ENCODE measurements at regions not wholly inside any gene's neighbourhood (a gene's known extent, or its start where the extent isn't known, plus 50 kb on each side); places are given as distances from the start of the nearest gene placed in this dataset.

DNA sequence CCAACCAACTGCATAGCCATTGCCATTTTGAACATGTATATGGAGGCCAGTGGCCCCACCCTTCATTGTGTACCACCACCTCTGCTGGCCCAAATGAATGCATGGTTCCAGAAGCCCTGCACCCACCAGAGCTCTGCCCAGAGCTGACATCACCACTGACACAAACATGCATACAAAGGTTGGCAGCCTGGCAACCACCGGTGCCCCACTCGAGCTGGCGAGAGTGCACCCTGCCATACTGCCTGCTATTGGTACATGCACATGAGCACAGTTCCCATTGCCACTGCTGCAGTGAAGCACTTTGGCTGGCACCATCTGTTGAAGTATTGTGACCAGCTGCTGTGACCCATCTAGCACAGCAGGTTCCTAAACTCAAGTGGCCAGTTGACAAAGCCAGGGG is 1564.9 kb downstream of the OLFM4 start (continued):
- TF ChIP-seq ATF3 (CRISPR knock-in tag; conservative IDR thresholded peaks at IDR 0.05), result no peak
- TF ChIP-seq JUN (CRISPR knock-in tag; IDR thresholded peaks at IDR 0.05), result no peak
- no peak for TF ChIP-seq ELF4 (CRISPR knock-in tag; IDR thresholded peaks at IDR 0.05; ENCODE audit: low read depth)
- TF ChIP-seq E2F5 (CRISPR knock-in tag; IDR thresholded peaks at IDR 0.05), result no peak
- TF ChIP-seq ZSCAN18 (CRISPR knock-in tag; IDR thresholded peaks at IDR 0.05), result no peak
- no peak for TF ChIP-seq OVOL2 (CRISPR knock-in tag; IDR thresholded peaks at IDR 0.05; ENCODE audit: borderline replicate concordance)

- ATAC-seq (no peak), DNase-seq (ENCODE audit: low spot score) (no peak)
- ChIA-PET POLR2A (no interaction called here), CTCF (no interaction called here)
- no peaks in the 10 kb centered on the region; the same call in none of the 2 replicates for H3K27me3 Mint-ChIP-seq (ENCODE audit: low read depth)
- TF ChIP-seq TEAD4 (CRISPR knock-in tag; IDR thresholded peaks at IDR 0.05) (no peak), RELA (CRISPR knock-in tag; IDR thresholded peaks at IDR 0.05; ENCODE audit: borderline replicate concordance) (no peak), ZNF416 (CRISPR knock-in tag; IDR thresholded peaks at IDR 0.05) (no peak), TEAD1 (CRISPR knock-in tag; IDR thresholded peaks at IDR 0.05) (no peak), ERG (CRISPR knock-in tag; IDR thresholded peaks at IDR 0.05) (no peak)
- TF ChIP-seq, protein P1, sequence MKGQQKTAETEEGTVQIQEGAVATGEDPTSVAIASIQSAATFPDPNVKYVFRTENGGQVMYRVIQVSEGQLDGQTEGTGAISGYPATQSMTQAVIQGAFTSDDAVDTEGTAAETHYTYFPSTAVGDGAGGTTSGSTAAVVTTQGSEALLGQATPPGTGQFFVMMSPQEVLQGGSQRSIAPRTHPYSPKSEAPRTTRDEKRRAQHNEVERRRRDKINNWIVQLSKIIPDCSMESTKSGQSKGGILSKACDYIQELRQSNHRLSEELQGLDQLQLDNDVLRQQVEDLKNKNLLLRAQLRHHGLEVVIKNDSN (CRISPR knock-in tag; IDR thresholded peaks at IDR 0.05), result no peak
- H3K36me3 Mint-ChIP-seq, result peaks cover 27% of the 10 kb centered on the region
- H3K9me3 Mint-ChIP-seq, result peaks cover 31% of the 10 kb centered on the region
- H3K27ac Mint-ChIP-seq, result no peak overlapping the region
- H3K4me1 Mint-ChIP-seq, result peaks cover 36% of the 10 kb centered on the region
- no peak overlapping the region for H3K4me3 Mint-ChIP-seq
Measured at GRCh38 chr13:54597540-54598088, 1569.0 kb downstream of the OLFM4 start.

DNA sequence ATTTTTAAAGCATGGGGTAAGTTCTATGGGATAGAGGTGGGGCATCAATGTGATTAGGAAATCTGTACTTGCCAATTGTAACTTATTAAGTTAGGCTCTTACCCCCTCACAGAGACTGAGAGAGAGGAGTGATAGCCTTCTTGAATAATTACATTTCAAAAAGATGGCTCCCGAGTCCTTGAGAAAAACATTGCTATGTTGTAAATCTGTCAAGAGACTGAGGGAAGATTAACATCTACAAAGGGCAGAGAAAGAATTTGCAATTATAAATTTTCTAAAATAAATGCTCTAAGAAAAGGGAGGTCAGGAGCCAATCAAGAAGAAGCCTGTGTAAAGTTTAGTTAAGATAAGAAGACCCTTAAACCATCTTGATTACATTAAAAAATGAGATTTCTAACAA is 1570.8 kb downstream of the OLFM4 start:
- Mint-ChIP-seq H3K4me3 (no peak overlapping the region), H3K36me3 (peaks cover 20% of the 10 kb centered on the region), H3K4me1 (peaks cover 36% of the 10 kb centered on the region), H3K27ac (no peak overlapping the region), H3K27me3 (ENCODE audit: low read depth) (no peaks in the 10 kb centered on the region; the same call in 1 of the 2 replicates), H3K9me3 (peaks cover 32% of the 10 kb centered on the region)
- no peak for DNase-seq (ENCODE audit: low spot score)
- ATAC-seq, result no peak
- TF ChIP-seq, protein P2, sequence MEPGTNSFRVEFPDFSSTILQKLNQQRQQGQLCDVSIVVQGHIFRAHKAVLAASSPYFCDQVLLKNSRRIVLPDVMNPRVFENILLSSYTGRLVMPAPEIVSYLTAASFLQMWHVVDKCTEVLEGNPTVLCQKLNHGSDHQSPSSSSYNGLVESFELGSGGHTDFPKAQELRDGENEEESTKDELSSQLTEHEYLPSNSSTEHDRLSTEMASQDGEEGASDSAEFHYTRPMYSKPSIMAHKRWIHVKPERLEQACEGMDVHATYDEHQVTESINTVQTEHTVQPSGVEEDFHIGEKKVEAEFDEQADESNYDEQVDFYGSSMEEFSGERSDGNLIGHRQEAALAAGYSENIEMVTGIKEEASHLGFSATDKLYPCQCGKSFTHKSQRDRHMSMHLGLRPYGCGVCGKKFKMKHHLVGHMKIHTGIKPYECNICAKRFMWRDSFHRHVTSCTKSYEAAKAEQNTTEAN (CRISPR knock-in tag; IDR thresholded peaks at IDR 0.05), result no peak
- CTCF ChIA-PET, result no interaction called here
- POLR2A ChIA-PET, result no interaction called here

DNA sequence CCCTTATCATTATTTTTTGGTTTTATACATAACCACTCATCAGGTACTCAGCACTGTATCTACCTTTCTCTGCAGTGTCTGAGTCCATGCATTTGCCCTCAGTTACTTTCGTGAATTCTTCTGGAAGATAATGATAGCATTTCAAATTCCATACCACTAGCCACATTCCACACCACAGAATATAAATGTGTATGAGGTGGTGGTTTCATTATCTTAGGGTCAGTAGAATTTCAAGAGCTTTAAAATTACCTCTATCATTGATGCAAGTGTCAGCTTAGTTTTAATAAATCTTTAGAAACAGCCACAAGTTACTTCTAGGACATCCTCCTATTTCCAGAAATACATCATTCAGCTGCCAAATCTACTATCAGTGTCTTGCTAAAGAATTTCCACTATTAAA is 1578.3 kb downstream of the OLFM4 start:
- peaks cover 11% of the 10 kb centered on the region for H3K9me3 Mint-ChIP-seq
- peaks cover 10% of the 10 kb centered on the region for H3K4me1 Mint-ChIP-seq
- DNase-seq (ENCODE audit: low spot score), result no peak
- ChIA-PET CTCF (no interaction called here), POLR2A (no interaction called here)
- H3K27me3 Mint-ChIP-seq (ENCODE audit: low read depth), result no peaks in the 10 kb centered on the region
- peaks cover 9% of the 10 kb centered on the region for H3K36me3 Mint-ChIP-seq
- no peak for ATAC-seq
- no peak overlapping the region for H3K4me3 Mint-ChIP-seq
- no peak overlapping the region for H3K27ac Mint-ChIP-seq
- TF ChIP-seq RORB (CRISPR knock-in tag; IDR thresholded peaks at IDR 0.05) (no peak), ZNF232 (CRISPR knock-in tag; IDR thresholded peaks at IDR 0.05) (no peak), NFYB (CRISPR knock-in tag; conservative IDR thresholded peaks at IDR 0.05; ENCODE audit: low read depth) (no peak), PRRX2 (CRISPR knock-in tag; IDR thresholded peaks at IDR 0.05) (no peak), TP53 (CRISPR knock-in tag; IDR thresholded peaks at IDR 0.05) (no peak), EMX1 (CRISPR knock-in tag; IDR thresholded peaks at IDR 0.05) (no peak)
- TF ChIP-seq, protein P3, sequence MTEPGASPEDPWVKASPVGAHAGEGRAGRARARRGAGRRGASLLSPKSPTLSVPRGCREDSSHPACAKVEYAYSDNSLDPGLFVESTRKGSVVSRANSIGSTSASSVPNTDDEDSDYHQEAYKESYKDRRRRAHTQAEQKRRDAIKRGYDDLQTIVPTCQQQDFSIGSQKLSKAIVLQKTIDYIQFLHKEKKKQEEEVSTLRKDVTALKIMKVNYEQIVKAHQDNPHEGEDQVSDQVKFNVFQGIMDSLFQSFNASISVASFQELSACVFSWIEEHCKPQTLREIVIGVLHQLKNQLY (CRISPR knock-in tag; IDR thresholded peaks at IDR 0.05), result no peak
- TF ChIP-seq, protein P4, sequence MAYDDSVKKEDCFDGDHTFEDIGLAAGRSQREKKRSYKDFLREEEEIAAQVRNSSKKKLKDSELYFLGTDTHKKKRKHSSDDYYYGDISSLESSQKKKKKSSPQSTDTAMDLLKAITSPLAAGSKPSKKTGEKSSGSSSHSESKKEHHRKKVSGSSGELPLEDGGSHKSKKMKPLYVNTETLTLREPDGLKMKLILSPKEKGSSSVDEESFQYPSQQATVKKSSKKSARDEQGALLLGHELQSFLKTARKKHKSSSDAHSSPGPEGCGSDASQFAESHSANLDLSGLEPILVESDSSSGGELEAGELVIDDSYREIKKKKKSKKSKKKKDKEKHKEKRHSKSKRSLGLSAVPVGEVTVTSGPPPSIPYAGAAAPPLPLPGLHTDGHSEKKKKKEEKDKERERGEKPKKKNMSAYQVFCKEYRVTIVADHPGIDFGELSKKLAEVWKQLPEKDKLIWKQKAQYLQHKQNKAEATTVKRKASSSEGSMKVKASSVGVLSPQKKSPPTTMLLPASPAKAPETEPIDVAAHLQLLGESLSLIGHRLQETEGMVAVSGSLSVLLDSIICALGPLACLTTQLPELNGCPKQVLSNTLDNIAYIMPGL (CRISPR knock-in tag; IDR thresholded peaks at IDR 0.05), result no peak
